Lower leg skin (tissue), 3 donors: ENCODE measurements at regions not wholly inside any gene's neighbourhood (a gene's known extent, or its start where the extent isn't known, plus 50 kb on each side); places are given as distances from the start of the nearest gene placed in this dataset.

Experiments
- POLR2A ChIP-seq, 2 donors: fragments of 450-650 bp; IDR thresholded peaks; one replicate each; pipeline ENCODE4 v1.6.1; 2016 to 2017; ENCODE audit warnings: antibody characterized with exemption in 2 of 2, mild to moderate bottlenecking in 1 of 2, moderate library complexity in 1 of 2
- TF ChIP-seq, protein P1 (sequence below), 3 donors: fragments of 450-650 bp; IDR thresholded peaks; one replicate each; pipeline ENCODE4 v1.5.1; 2016; ENCODE audit warnings: antibody characterized with exemption in 3 of 3, mild to moderate bottlenecking in 3 of 3, moderate library complexity in 2 of 3

DNA sequence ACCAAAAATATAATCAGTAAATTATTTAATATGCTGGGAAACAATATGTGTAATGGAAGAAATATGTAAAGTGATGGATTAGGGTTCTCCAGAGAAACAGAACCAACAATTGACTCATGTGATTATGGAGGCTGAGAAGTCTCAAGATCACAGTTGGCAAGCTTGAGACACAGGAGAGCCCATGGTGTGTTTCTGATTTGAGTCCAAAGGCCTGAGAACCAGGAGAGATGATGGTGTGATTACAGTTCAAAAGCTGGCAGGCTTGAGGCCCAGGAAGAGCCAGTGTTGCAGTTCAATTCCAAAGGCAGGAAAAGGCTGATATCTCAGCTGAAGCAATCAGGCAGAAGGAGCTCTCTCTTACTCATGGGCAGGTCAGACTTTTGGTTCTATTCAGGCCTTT, 138.8 kb upstream of the NBPF11 start:
- TF ChIP-seq, protein P1, sequence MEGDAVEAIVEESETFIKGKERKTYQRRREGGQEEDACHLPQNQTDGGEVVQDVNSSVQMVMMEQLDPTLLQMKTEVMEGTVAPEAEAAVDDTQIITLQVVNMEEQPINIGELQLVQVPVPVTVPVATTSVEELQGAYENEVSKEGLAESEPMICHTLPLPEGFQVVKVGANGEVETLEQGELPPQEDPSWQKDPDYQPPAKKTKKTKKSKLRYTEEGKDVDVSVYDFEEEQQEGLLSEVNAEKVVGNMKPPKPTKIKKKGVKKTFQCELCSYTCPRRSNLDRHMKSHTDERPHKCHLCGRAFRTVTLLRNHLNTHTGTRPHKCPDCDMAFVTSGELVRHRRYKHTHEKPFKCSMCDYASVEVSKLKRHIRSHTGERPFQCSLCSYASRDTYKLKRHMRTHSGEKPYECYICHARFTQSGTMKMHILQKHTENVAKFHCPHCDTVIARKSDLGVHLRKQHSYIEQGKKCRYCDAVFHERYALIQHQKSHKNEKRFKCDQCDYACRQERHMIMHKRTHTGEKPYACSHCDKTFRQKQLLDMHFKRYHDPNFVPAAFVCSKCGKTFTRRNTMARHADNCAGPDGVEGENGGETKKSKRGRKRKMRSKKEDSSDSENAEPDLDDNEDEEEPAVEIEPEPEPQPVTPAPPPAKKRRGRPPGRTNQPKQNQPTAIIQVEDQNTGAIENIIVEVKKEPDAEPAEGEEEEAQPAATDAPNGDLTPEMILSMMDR (IDR thresholded peaks at IDR 0.05), result no peak
- no peak for TF ChIP-seq POLR2A (IDR thresholded peaks at IDR 0.05)
